GM18858 (cell line): ENCODE measurements at regions not wholly inside any gene's neighbourhood (a gene's known extent, or its start where the extent isn't known, plus 50 kb on each side); places are given as distances from the start of the nearest gene placed in this dataset.
"Not testable (repeated sequence)": the region's sequence is repeated elsewhere in the genome, so short reads cannot be mapped to it uniquely, and the experiment has no call there.

Source experiments
- ATAC-seq: cut with Tn5 transposase; IDR thresholded peaks from one replicate; pipeline ENCODE4 v1.9.1; 2021; ENCODE audit not compliant: unreplicated experiment

DNA sequence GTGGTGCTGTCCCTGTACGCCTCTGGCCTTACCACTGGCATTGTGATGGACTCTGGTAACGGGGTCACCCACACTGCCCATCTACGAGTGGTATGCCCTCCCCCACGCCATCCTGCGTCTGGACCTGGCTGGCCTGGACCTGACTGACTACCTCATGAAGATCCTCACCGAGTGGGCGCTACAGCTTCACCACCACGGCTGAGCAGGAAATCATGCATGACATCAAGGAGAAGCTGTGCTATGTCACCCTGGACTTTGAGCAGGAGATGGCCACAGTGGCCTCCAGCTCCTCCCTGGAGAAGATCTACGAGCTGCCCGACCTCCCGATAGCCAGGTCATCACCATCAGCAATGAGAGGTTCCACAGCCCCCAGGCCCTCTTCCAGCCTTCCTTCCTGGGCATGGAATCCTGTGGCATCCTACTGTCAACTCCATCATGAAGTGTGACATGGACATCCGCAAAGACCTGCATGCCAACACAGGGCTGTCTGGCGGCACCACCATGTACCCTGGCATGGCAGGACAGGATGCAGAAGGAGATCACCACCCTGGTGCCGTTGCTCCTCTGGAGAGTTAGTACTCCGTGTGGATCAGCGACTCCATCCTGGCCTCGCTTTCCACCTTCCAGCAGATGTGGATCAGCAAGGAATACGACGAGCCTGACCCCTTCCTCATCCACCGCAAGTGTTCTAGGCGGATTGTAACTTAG, 434.2 kb upstream of the RGMB start:
- no peak for ATAC-seq

DNA sequence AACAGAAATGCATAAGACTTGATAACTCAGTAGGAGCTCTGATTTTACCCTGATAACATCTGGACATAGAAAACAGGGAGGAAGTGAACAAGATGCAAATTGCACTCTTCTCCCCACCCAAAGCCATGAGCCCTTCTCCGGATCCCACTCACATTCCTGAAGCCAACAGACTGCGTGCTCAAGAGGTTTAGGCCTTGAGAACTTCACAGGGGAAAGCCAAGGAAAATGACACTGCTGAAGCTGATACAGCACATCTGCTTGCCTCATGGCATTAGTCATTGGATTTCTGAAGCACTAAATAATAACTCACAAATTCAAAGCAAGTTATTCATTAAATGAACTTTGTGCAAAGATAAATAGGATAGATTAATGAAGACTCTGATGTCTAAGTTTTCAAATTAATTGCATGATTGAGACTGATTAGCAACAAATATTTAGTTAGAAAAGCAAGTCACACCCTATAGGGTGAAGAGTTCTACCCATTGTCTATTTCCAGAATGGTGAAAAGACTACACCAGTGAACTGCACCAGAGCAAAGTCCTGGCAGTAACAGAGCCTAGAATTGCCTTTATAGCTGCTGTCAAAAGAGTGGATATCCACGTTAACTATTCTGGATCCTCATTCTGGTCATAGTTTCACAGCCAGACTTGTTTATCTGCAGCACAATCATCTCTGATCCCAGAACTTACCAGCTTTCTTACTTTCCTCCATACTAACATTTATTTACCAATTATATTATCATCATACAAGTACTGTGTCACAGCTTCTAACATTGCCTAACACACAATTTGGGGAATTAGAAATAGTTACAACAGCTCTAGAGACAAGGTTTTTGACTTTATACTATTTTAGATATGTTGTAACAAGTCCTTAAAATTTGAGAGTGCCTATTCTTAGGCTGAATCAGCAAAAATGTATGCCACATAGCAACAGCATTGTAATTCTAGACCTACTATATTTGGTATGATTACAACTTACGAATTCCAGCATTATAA, 432.1 kb upstream of the RGMB start:
- no peak for ATAC-seq

DNA sequence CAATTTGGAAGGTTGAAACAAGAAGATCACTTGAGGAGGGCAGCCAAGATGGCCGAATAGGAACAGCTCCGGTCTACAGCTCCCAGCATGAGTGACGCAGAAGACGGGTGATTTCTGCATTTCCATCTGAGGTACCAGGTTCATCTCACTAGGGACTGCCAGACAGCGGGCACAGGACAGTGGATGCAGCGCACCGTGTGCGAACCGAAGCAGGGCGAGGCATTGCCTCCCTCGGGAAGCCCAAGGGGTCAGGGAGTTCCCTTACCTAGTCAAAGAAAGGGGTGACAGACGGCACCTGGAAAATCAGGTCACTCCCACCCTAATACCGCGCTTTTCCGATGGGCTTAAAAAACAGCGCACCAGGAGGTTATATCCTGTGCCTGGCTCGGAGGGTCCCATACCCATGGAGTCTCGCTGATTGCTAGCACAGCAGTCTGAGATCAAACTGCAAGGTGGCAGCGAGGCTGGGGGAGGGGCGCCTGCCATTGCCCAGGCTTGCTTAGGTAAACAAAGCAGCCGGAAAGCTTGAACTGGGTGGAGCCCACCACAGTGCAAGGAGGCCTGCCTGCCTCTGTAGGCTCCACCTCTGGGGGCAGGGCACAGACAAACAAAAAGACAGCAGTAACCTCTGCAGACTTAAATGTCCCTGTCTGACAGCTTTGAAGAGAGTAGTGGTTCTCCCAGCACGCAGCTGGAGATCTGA, 430.4 kb upstream of the RGMB start:
- not testable (repeated sequence) for ATAC-seq

DNA sequence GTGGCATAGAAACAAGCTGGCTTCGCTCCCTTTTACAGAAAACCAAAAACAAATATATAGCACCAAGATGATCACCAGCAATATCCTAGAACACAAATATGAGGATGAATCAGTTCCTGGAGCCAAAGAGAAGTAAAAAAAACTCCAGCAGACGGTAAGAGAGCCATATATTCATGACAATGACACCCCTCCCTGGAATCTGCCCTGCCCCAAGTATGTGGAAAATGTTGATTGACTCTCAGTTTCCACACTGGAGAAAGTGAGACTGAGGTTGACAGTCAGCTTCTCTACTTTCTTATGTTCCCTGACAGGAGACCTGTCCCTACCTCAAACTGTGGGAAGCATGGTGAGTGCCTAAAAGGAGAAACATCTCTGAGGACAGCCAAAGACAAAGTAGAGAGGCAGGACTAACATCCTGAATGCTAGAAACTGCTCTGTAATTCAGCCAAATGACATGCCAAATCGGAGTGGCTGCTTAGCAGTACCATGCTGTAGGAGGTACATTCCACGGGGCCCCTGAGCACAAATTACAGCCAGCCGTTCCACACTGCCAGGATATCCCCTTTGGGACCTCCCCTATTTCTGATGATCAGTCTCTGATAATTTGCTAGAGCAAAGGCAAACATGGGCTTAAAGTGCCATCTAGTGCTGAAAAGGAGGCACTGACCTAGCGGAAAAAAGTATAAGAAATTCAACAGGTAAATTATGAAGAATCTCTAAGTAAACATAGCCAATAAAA, 424.0 kb upstream of the RGMB start:
- ATAC-seq, result no peak

DNA sequence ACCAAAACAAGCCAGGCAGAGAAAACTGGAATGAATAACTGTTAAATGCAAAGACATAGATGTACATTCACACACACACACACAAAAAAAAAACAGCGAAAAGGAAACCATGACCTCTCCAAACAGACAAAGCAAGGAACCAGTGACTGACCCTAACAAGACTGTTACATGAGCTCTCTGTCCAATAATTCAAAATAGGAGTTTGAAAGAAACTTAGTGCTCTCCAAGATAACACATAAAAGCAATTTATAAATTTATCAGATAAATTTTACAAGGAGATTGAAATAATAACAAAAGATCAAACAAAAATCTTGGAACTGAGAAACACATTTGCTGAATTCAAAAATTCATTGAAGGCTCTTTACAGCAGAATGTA, 423.5 kb upstream of the RGMB start:
- ATAC-seq, result no peak

DNA sequence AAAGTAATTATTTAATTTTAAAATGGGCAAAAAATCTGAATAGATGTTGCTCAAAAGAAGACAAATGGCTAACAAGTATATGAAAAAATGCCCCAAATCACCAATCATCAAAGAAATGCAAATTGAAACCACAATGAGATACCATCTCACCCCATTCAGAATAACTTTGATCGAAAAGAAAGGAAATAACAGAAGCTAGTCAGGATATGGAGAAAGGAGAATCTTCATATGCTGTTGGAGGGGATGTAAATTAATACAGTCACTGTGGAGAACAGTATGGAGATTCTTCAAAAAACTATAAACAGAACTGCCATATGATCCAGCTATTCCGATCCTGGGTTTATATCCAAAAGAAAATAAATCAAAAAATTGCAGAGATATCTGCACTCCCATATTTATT, 418.5 kb upstream of the RGMB start:
- no peak for ATAC-seq

DNA sequence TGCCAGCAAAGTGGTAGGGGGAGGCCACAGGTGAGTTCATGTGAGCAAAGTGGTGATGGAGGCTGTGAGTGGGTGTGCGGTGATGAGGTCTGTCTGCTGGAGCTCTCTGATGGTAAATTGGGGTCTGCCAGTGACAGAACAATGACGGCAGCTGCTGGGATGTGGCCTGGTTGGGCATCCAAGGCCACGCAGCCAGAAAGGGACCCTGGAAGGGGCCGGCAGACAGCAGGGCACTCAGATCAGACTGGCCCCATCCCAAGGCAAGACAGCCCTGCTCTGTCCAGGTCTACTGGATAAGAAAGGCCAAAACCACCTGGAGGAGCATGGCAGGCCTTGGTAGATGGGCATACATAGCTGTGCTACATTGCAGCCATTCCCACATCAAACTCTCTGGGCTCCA, 412.9 kb upstream of the RGMB start:
- no peak for ATAC-seq

DNA sequence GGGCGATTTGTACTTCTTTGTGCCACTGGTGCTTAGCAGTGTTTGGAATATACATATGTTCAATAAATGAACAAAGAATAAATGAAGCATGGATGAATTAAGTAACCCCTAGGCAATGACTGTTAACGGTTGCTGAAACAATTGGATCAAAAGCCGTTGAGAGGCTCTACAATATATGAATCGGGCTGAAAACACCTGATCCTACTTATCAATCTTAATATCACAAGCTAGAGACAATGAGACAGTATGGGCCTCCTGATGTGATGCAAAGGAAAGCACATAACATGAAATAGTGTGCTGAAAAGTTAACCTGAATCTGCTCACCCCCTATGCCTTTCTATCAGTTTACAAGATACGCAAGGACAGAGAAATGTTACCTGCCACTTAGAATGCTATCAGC, 410.3 kb upstream of the RGMB start:
- no peak for ATAC-seq

DNA sequence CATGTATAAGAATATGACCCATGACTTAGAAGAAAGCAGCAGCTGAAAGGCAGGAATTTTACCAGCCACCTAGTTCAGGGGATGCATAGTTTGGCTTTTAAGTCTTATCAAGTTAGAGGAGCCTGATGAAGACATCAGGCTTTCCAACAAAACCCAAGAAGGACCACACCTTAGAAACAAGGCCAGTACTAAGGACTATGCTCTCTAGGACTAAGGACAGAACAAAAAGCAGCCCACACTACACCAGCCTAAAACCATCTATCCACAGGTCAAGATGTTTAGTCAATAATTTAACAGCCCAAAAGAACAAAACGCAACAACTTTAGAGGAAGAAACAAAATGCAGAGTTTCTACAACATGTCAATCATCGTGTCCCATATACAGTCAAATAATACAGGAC, 408.9 kb upstream of the RGMB start:
- no peak for ATAC-seq

DNA sequence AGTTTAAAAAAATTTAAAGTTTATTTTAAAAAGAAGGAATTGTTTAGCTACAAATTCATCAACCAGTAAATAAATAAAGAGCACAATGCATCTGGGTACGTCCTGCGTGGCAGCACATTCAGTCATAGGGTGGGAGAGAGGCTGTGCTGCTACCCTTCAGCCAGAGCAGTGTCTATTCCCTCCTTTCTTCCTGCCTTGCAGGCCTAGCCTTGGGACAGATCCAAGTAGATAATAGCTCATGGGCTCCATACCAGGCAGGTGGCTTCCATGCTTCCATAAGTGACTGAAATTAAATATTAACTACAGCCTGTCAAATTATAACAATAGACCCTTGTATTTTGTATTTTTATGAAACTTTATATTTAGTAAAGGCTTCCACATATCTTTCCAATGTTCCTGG, 408.3 kb upstream of the RGMB start:
- no peak for ATAC-seq

DNA sequence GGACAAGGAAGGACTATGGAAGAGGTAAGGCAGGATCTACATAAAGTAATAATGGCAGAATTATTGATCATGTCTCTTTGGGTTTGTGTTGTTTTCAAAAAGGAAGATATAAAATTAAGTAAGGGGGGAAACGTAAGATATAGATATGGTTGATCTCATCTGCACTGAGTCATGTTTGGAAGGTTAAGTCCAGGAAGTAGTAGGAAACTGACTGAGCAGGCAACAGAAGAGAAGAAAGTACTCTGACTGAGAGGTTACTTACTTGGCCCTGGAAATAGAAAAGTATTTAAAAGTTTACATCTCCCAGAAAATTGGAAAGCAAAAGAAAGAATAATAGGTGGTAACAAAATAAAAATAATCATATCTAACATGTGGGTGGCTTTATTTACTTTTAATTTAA, 405.3 kb upstream of the RGMB start:
- no peak for ATAC-seq

DNA sequence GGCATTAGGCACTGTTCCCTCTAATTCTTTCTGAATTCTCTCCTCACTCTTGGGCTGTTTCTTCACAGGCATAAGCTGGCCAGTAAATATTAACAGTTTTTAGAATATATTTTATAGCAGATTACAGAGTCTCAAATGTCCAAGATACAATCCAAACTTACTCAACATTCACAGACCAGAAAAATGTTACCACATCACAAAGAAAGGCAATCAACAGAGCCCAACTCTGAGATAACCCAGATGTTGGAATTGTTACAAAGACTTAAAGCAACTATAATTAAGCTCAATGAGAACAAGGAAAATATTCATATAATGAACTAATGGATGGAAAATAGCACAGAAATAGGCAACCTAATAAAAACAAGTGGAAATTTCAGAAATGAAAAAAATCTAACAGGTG, 401.1 kb upstream of the RGMB start:
- no peak for ATAC-seq

DNA sequence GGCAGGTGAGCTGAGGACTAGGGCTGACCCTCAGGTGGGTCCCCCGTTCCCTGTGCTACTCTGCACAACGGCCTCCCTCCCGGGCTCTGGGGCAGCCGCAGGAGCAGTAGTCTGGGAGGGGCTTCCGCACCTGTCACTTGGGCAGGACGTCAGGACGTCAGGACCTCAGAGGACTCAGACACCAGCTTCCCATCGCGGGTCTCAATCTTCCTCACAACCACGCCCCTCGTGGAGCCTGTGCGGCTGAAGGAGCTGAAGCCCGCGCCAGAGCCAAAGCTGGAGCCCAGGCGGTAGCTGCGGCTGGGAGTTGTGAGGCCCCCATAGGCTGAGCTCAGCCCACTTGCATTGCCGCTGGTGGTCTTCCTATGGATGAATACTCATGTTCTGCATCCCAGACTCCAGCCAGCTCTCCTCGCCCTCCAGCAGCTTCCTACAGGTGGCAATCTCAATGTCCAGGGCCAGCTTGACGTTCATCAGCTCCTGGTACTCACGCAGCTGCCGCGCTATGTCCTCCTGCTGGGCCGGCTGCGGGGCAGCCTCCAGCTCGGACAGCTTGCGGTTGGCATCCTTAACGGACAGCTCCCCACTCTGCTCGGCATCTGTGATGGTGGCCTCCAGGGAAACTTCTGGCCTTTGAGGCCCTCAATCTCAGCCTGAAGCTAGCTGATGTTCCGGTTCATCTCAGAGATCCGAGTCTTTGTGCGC, 381.4 kb upstream of the RGMB start:
- no peak for ATAC-seq

DNA sequence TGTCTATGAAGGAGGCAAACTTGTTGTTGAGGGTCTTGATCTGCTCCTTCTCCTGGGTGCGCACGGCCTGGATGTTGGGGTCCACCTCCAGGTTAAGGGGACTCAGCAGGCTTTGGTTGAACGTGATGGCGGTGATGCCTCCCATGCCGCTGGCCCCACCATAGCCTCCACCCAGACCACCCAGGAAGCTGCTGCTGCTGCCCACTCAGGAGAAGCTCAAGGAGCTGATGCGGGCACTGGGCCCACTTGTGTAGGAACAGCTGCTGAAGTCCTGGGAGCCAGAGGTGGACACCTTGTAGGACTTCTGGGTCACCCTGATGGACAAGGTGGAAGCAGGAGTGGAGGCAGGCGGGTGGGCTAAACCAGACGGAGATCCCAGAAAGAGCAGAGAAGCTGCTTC, 380.3 kb upstream of the RGMB start:
- ATAC-seq, result not testable (repeated sequence)

DNA sequence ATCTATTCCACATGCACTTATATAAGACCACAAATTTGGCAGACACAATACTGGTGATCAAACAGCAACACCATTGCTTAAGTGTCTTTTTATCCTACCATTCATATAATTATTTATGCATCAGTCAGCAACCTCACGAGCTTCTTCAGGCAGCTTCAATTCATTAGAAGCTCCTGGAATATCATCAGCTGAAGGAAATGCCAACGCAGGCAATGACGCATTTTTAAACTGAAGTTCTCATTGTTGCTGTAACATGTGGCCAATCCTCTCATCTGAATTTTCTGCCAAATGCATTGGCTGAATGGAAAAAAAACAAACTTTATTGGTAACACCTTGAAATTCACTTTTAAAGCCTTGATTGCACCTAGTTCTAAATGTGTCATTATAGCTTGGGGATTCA, 376.4 kb upstream of the RGMB start:
- ATAC-seq, result no peak

DNA sequence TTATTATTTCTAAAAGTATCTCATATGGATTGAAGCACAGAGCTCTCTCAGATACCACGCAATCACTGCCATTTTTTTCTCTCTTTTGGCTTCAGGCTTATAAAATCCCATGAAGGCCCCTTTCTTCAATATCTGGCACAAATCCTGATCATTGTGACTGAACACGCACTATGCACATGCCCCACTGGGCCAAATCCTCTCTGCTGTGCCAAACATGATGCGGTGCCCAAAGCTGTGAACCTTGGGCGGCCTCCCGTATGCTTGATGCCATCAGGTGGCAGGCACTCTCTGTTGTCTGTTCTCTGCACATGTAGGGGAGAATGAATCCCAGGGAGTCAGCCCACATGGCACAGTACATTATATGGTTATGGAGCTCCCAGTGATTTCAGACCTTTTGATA, 375.0 kb upstream of the RGMB start:
- no peak for ATAC-seq

DNA sequence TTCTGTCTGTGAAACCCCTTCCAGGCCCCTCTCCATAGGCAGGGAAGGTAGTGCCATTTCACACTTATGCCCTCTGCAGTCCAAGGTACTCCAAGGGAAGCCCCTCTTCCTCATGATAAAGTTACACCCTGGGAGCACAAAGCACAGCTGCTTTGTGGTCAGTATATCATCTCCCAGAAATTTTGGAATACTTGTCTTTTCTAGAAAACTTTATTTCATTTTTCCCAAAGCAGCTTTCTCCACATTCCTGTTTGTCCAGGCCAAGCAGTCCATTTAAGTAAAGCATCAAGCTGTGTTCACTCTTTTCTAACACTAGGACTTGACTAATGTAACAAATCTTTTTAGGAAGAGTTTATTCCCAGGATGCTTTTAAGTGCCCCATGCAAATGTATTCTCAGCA, 371.8 kb upstream of the RGMB start:
- ATAC-seq, result no peak

DNA sequence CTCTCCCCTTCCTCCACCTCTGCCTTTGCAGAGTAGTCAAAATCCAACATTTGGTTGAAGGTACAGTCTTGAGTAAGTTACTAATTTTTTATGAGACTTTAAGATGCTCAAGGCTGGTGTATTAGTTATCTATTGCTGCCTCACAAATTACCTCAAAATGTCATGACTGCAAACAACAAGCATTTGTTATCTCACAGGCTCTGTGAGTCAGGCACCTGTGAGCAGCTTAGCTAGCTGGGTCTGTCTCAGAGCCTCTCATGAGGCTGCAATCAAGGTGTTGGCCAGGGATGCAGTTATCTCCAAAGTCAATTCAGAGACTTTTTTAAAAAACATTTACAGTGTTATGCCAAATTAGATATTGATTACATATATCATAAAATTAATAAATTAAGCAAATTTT, 371.3 kb upstream of the RGMB start:
- no peak for ATAC-seq

DNA sequence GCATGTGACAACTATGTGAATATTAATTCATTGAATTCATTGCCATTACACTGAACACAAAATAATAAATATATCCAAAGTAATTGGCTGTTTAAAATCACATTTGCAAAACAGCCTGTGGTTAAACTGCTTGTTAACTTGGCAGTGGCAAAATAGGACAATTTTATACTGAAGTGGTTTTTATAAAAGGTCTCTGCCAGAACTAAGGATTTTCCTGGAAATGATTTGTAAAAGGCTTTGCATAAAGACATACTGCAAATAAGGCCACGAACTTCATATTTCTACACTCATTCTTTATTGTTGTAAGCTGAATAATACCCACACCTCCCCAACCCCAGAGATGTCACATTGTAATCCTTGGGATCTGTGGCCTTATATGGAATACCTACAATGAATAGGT, 370.3 kb upstream of the RGMB start:
- no peak for ATAC-seq

DNA sequence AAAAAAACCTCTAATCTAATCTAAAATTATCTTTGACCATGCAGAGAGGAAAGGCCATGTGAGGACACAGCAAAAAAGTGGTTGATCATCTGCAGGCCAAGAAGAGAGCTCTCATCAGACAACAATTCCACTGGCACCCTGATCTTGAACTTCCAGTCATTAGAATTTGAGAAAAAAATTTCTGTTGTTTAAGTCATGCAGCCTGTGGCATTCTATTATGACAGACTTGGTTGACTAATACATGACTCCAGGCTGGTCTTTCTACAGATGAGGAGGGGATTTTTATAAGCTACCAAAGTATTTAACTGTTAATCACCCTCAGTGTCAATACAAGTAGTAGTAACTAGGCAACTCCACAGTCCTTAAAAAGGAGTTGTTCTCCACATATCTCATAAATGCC, 358.5 kb upstream of the RGMB start:
- ATAC-seq, result no peak

DNA sequence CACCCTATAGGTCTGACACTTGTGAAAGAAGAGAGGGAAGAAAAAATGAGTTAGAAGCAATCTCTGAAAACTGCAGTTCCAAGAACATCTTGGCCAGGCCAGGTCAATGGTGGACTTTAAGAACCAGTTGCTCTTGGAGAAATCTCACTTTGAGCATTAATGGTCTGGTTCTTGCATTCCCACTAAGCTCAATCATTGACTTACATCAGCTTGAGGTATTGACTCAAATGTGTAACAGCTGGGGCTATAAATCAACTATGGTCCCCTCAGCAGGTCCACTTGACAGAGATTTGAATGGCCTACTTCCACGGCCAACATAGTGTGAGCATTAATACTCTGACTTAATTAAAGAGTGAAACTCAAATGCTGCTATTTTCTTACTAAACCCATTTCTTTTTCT, 357.8 kb upstream of the RGMB start:
- no peak for ATAC-seq
